GM21360 (cell line): ENCODE measurements at regions not wholly inside any gene's neighbourhood (a gene's known extent, or its start where the extent isn't known, plus 50 kb on each side); places are given as distances from the start of the nearest gene placed in this dataset.
"Not testable (repeated sequence)": the region's sequence is repeated elsewhere in the genome, so short reads cannot be mapped to it uniquely, and the experiment has no call there.

ENCODE experiments used
- ATAC-seq: cut with Tn5 transposase; IDR thresholded peaks from one replicate; pipeline ENCODE4 v1.9.1; 2021; ENCODE audit warnings: mild to moderate bottlenecking, moderate library complexity; ENCODE audit not compliant: unreplicated experiment

- no peak for ATAC-seq
These were observed 153.9 kb upstream of the EGLN3 start for GRCh38 chr14:34104489-34105397.

DNA sequence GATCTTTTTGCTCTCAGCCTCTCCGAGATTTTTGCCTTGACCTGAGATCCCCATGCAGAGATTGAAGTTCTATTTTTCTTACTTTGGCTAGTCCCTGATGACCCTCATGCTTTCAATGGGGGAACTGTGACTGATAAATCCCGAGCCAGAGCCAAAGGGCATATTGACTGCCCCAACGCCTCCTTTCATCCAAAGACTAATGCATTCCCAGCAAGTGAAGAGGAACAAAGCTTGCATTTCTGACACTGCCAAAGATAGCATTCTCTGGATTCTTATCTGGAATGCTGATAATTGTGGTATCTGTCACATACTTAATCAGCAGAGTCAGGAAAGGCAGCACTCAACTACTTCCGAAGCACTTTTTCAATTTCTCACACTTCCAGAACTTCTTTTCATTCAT lies 152.3 kb upstream of the EGLN3 start:
- ATAC-seq: no peak

GRCh38 chr14:34099635-34100034 lies 148.8 kb upstream of the EGLN3 start:
- ATAC-seq: no peak

DNA sequence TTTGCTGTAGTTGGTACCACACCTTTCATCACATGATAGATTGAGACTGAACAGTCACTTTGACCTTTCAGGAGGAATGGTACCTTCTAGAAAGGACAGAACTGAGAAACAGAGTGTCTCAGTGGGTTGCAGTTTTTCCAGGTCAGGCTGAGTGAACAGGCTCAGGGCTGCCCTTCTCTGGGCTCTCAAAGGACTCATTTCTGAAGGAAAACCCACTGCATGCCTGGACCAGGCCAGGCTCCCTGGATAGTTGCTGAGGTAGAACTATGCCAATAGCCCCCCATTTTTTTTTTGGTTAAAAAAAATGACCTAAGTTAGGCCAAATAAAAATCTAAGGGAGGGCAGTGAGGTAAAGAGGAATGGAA lies 148.1 kb upstream of the EGLN3 start:
- ATAC-seq: no peak

DNA sequence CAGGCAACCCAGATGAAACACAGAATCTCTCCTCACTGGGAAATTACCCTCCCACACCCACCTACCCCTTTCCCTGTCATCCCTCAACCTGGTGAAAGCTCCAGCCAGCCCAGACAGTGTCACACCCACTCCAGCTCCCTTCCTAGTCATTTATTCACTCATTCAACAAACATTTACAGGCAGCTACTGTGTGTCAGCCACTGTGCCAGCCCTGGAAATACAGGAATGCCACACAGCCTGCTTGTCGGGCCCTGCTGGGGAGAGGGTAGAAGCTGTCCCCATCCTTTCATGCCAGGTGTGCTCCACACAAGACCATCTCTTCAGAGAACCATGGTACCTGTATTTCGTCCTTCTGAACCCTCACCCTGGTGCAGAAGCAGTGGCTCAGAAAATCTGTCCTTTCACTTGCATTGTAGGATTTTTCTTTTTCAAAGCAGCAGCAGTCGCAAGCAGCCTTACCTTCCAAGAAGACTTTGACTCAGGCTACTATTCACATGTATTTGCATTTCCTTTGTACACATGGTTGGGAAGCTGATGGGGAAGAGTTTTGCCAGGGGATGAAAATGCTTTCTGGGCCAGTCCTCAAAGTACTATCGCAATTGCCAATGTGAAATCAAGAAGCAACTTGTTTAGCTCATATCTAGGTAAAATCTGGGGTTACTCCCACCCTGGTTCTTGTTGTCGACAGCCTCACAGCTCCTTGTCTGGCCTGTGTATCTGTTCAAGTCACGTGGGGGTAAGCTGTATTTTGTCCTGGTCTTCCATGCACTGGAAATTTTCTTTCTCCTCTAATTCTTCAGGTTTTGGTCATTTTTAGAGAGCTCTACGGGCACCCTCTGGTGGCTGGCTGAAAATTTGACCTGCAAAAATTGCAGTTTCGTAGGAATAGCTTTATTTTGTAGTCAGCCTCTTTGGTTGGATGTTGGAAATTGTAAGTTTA lies 147.4 kb upstream of the EGLN3 start:
- no peak for ATAC-seq

- ATAC-seq: no peak
These were observed 146.8 kb upstream of the EGLN3 start for GRCh38 chr14:34097644-34098043.

GRCh38 chr14:34094384-34094783 lies 143.5 kb upstream of the EGLN3 start:
- no peak for ATAC-seq

DNA sequence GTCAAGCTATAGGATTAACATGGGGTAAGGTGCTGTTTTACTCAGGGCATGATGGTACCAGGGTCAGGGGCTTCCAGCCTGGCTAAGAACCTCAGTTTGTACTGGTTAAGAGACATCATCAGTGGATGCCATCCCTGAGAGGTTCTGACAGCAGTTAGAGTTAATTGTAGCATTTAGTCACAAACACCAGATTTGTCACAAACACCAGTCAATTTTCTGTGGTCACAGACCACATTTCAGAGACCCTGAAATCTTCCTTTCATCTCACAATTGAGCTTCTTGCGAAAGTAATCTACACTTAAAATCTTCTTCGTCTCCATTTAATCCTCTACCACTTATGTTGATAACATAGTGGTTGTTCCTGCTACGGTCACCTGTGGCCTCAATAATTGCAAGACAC lies 143.0 kb upstream of the EGLN3 start:
- ATAC-seq: no peak

DNA sequence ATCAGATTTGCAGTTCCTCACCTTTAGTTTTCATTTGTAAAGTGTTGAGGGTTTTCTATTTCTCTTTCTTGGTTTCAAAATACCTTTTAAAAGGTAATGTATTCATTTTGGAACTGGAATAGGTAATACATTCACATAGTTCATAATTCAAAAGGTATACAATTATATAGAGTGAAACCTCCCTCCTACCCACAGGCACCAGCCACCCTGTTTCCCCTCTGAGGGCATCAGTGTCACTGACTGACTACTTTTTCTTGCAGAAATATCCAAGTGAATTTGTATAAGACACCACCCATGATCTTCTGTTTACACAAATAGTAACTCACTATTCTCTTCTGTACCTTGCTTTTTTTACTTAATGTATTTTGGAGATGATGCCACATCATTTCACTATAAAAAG lies 139.6 kb upstream of the EGLN3 start:
- ATAC-seq: no peak

- ATAC-seq: no peak
These were observed 138.0 kb upstream of the EGLN3 start for GRCh38 chr14:34088914-34089313.

DNA sequence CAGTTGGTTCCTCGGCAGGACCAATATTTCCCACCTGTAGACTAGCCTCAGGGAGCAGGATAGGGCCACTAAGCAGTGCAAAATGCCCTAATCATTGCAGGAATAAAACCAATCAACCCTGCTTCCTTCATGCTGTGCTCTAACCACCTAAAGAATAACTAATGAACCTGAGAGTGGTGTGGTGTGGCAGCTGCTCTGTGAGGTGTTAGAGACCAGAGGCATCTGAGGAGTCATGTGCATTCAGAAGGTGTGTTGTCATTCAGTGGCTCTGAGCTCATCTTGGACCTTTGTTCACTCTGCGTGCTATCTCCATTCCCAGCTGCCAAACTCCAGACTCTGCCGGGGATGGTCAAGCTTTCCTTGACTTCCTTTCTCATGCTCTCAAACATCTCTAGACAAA lies 136.7 kb upstream of the EGLN3 start:
- no peak for ATAC-seq

- no peak for ATAC-seq
These were observed 135.4 kb upstream of the EGLN3 start for GRCh38 chr14:34086223-34086757.

DNA sequence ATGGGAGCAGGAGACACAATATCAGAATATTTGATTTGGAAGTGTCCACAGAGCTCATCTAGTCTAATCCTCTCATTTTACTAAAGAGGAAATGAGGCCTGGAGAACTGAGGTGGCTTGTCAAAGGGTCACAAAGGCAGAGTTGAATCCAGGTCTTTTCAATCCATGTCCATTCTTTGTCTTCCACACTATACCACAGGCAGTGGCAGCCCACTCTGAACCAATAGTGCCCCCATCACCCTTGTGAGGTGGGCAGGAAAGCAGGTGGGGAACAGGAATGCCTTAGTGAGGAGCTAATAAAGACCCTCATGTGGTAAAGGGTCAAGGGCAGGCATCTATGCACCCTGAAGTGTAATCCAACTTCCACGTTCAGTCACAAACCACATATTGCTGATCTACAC lies 134.8 kb upstream of the EGLN3 start:
- ATAC-seq: no peak

- no peak for ATAC-seq
These were observed 130.8 kb upstream of the EGLN3 start for GRCh38 chr14:34081576-34082136.

- no peak for ATAC-seq
These were observed 130.3 kb upstream of the EGLN3 start for GRCh38 chr14:34081101-34081575.

DNA sequence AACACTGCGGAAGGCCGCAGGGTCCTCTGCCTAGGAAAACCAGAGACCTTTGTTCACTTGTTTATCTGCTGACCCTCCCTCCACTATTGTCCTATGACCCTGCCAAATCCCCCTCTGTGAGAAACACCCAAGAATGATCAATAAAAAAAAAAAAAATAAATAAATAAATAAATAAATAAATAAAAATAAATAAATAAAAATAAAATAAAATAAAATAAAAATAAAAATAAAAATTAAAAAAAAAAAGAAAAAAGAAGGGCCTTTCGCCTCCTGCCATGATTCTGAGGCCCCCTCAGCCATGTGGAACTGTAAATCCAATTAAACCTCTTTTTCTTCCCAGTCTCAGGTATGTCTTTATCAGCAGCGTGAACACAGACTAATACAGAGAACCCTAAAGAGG lies 128.8 kb upstream of the EGLN3 start:
- not testable (repeated sequence) for ATAC-seq

DNA sequence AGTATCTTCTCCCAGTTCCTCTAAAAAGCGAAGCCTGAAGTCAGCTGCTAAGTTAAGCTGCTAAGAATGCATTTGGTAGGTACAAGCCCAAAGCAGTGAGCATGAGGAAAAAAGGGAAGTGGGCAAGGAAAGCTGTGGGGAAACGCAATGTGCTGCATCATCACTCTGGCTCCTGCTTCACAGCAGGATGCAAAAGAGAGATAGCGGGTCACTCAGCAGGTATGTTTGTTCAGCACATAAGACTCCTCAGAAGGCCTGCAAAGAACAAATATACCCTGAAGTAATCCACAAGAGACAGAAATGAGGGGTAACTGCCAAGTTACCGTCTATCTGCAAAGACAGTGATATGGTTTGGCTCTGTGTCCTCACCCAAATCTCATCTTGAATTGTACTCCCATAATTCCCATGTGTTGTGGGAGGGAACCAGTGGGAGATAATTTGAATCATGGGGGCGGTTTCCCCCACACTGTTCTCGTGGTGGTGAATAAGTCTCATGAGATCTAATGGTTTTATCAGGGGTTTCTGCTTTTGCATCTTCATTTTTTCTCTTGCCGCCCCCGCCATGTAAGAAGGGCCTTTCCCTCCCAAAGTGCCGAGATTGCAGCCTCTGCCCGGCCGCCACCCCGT lies 127.4 kb upstream of the EGLN3 start:
- ATAC-seq: no peak

- ATAC-seq: no peak
These were observed 125.0 kb upstream of the EGLN3 start for GRCh38 chr14:34075826-34076225.

DNA sequence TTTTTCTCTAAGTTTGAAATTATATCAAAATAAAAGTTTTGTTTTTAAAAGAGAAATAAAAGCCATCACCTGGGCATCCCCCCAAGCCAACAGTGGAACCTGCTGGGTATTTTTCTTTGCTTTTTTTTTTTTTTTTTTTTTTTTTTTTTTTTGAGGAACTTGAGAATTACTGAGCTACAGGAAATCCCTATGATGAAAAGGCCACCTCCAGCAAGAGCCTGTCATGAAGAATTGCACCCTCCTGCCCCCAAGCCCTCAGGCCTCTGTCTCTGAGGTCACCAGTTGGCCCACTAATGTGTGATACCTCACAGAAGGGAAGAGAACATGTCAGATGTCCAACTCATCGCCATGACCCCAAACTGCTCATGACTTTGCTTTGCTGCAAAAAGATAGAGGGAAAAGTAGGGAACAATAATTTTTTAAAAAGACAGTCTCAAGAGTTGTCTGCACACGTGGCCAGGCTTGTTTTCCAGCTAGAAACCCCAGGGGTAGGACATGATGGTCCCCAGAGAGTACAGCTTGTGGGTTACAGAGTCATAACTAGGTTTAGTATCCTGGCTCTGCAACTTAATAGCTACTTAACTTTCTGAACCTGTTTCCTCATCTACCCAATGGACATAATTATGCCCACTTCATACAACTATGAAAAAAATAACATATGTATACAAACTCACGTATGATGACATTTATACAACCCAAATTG lies 124.3 kb upstream of the EGLN3 start:
- ATAC-seq: no peak

DNA sequence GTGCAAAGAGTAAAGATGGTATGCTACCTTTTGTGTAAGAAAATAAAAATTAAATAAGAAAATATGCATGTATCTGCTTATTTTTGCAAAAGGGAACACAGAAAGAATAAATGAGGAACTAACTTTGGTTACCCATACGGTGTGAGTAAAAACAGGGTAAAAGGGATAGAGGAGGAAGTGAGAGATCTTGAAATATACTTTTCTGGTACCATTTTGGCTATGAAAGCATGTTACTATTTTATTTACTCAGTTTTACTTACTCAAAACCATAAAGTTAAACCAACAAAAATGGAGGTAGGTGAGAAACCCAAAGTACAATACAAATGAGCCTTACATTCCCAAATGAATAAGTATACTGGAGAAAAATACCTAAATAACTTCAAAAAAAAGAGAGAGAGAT lies 122.0 kb upstream of the EGLN3 start:
- ATAC-seq: peak; percentile 72
